A673 (cell line): ENCODE measurements at regions not wholly inside any gene's neighbourhood (a gene's known extent, or its start where the extent isn't known, plus 50 kb on each side); places are given as distances from the start of the nearest gene placed in this dataset.

Source experiments
- BruUV-seq: library from RNA; stranded (reverse); fragments of 400-500 nt; replicated peaks from 2 replicates; lab custom pipeline; 2021; lab: Mats Ljungman, UMichigan
- CTCF ChIA-PET: fragments of 300-600 bp; sonication (Branson Sonifier 250); formaldehyde crosslinking; loops from one replicate; lab custom pipeline; 2022; ENCODE audit warnings: antibody characterized with exemption; lab: Charles Lee
- POLR2A ChIA-PET: fragments of 300-600 bp; sonication (Branson Sonifier 250); formaldehyde crosslinking; loops from one replicate; lab custom pipeline; 2022; ENCODE audit warnings: antibody characterized with exemption; ENCODE audit not compliant: low non-redundant PET; lab: Charles Lee
- DNase-seq: peaks from one replicate; pipeline ENCODE4 v3.0.0-alpha.2; 2015; ENCODE audit warnings: low spot score
- H3K27ac ChIP-seq: fragments of 200-600 bp; sonication (generic); 2 replicates; pipeline ENCODE4 v1.5.1; 2016; ENCODE audit warnings: mixed run types, low read depth, mild to moderate bottlenecking, mixed read lengths, antibody characterized with exemption, low read length; ENCODE audit not compliant: poor library complexity, severe bottlenecking
- H3K27me3 ChIP-seq: fragments of 200-600 bp; sonication (generic); replicated peaks from 2 replicates; pipeline ENCODE4 v1.6.1; 2017; ENCODE audit warnings: mixed run types, low read depth, mild to moderate bottlenecking, mixed read lengths, antibody characterized with exemption, low read length; ENCODE audit not compliant: insufficient read depth, poor library complexity
- H3K36me3 ChIP-seq: fragments of 200-600 bp; sonication (generic); 2 replicates; pipeline ENCODE4 v1.6.1; 2016; ENCODE audit warnings: mixed run types, mild to moderate bottlenecking, mixed read lengths, antibody characterized with exemption, low read length; ENCODE audit not compliant: insufficient read depth, poor library complexity, severe bottlenecking
- H3K4me1 ChIP-seq: fragments of 200-600 bp; sonication (generic); 2 replicates; pipeline ENCODE4 v1.6.1; 2017; ENCODE audit warnings: mixed run types, mild to moderate bottlenecking, mixed read lengths, antibody characterized with exemption, low read length; ENCODE audit not compliant: insufficient read depth, poor library complexity, severe bottlenecking
- H3K4me3 ChIP-seq: fragments of 200-600 bp; sonication (generic); 2 replicates; pipeline ENCODE4 v1.5.1; 2016; ENCODE audit warnings: low read depth, mixed run types, mild to moderate bottlenecking, mixed read lengths, low read length; ENCODE audit not compliant: poor library complexity, severe bottlenecking
- H3K9me3 ChIP-seq: fragments of 200-600 bp; sonication (generic); 2 replicates; pipeline ENCODE4 v1.6.1; 2016; ENCODE audit warnings: mixed run types, low read depth, mild to moderate bottlenecking, mixed read lengths, antibody characterized with exemption, low read length; ENCODE audit not compliant: poor library complexity, severe bottlenecking
- EZH2 ChIP-seq: fragments of 200-600 bp; sonication (generic); IDR thresholded peaks from 2 replicates; pipeline ENCODE4 v1.6.1; 2017; ENCODE audit warnings: borderline replicate concordance, low read depth, mild to moderate bottlenecking, mixed read lengths, antibody characterized with exemption, low read length; ENCODE audit not compliant: poor library complexity, severe bottlenecking
- intact Hi-C: fragments of 100-400 bp; cut with micrococcal nuclease; formaldehyde crosslinking; loops from one replicate; pipeline ENCODE4 v1.10.0; 2022; ENCODE audit not compliant: unreplicated experiment
- TF ChIP-seq, protein P1 (sequence below): fragments of 300-800, 200-600 bp; sonication (generic); conservative IDR thresholded peaks from 2 replicates; pipeline ENCODE4 v1.5.1; 2017; ENCODE audit warnings: low read depth, mild to moderate bottlenecking, antibody characterized with exemption, low read length, moderate library complexity, mixed read lengths

- H3K4me3 ChIP-seq: no peak overlapping the region
- intact Hi-C loops: no loop called here
- peaks cover 7% of the 10 kb centered on the region for H3K4me1 ChIP-seq
- TF ChIP-seq EZH2: no peak
- TF ChIP-seq, protein P1, sequence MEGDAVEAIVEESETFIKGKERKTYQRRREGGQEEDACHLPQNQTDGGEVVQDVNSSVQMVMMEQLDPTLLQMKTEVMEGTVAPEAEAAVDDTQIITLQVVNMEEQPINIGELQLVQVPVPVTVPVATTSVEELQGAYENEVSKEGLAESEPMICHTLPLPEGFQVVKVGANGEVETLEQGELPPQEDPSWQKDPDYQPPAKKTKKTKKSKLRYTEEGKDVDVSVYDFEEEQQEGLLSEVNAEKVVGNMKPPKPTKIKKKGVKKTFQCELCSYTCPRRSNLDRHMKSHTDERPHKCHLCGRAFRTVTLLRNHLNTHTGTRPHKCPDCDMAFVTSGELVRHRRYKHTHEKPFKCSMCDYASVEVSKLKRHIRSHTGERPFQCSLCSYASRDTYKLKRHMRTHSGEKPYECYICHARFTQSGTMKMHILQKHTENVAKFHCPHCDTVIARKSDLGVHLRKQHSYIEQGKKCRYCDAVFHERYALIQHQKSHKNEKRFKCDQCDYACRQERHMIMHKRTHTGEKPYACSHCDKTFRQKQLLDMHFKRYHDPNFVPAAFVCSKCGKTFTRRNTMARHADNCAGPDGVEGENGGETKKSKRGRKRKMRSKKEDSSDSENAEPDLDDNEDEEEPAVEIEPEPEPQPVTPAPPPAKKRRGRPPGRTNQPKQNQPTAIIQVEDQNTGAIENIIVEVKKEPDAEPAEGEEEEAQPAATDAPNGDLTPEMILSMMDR: no peak
- H3K27ac ChIP-seq: no peak overlapping the region
- no peaks in the 10 kb centered on the region for H3K36me3 ChIP-seq
- H3K27me3 ChIP-seq: no peaks in the 10 kb centered on the region
- CTCF ChIA-PET: interaction anchor here (0.8 kb wide), 1 partner anchor 21 kb away, joined by 3 read pairs; no protein-coding TSS in a partner anchor
- POLR2A ChIA-PET: no interaction called here
- H3K9me3 ChIP-seq: no peaks in the 10 kb centered on the region
- DNase-seq: no peak
- BruUV-seq: no TSS peak
Observed at GRCh38 chr3:104805508-104805907, 561.2 kb upstream of the ALCAM start.

DNA sequence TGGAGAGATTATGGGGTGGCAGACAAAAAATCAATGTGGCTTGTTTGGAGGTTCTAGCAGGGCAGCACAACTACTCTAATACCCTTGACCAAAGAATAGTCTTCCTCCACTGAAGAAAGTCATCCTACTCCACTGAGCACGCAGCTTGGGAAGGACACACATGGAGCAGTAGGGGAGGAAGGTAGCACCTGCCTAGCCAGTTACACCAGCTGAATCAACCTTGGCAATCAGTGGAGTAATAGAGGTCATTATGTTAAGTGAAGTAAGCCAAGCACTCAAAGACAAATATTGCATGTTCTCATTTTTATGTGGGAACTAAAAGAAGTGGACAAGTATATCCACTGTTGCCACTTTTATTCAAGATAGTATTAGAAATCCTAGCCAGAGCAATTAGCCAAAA, 555.8 kb upstream of the ALCAM start:
- no peak overlapping the region for H3K4me3 ChIP-seq
- POLR2A ChIA-PET: no interaction called here
- intact Hi-C loops: no loop called here
- BruUV-seq: no TSS peak
- no peaks in the 10 kb centered on the region for H3K9me3 ChIP-seq
- no peak for DNase-seq
- no peaks in the 10 kb centered on the region for H3K4me1 ChIP-seq
- no peaks in the 10 kb centered on the region for H3K27me3 ChIP-seq
- CTCF ChIA-PET: no interaction called here
- TF ChIP-seq, protein P1: no peak
- no peak for TF ChIP-seq EZH2
- no peak overlapping the region for H3K27ac ChIP-seq
- H3K36me3 ChIP-seq: no peaks in the 10 kb centered on the region

GRCh38 chr3:104816008-104816407, 550.7 kb upstream of the ALCAM start:
- intact Hi-C loops: no loop called here
- Histone ChIP-seq H3K9me3 (peaks cover 6% of the 10 kb centered on the region), H3K36me3 (no peaks in the 10 kb centered on the region), H3K27me3 (no peaks in the 10 kb centered on the region), H3K4me1 (no peaks in the 10 kb centered on the region), H3K4me3 (no peak overlapping the region), H3K27ac (no peak overlapping the region)
- POLR2A ChIA-PET: no interaction called here
- DNase-seq: no peak
- CTCF ChIA-PET: no interaction called here
- no TSS peak for BruUV-seq
- TF ChIP-seq, protein P1: no peak
- no peak for TF ChIP-seq EZH2
